ENCODE measurements at regions not wholly inside any gene's neighbourhood (a gene's known extent, or its start where the extent isn't known, plus 50 kb on each side); places are given as distances from the start of the nearest gene placed in this dataset.

GRCh38 chr2:180734382-180734781 lies 246.0 kb upstream of the UBE2E3 start:
- TF ChIP-seq CTCF (IDR thresholded peaks at IDR 0.05) (no peak), POLR2AphosphoS5 (IDR thresholded peaks at IDR 0.05; ENCODE audit: low read depth, low read length) (no peak), SIN3A (IDR thresholded peaks at IDR 0.05; ENCODE audit: borderline replicate concordance, insufficient read depth, low read depth, low read length) (no peak), TCF7L2 (IDR thresholded peaks at IDR 0.05; ENCODE audit: low read depth, low read length) (no peak)
- TF ChIP-seq, protein P1, sequence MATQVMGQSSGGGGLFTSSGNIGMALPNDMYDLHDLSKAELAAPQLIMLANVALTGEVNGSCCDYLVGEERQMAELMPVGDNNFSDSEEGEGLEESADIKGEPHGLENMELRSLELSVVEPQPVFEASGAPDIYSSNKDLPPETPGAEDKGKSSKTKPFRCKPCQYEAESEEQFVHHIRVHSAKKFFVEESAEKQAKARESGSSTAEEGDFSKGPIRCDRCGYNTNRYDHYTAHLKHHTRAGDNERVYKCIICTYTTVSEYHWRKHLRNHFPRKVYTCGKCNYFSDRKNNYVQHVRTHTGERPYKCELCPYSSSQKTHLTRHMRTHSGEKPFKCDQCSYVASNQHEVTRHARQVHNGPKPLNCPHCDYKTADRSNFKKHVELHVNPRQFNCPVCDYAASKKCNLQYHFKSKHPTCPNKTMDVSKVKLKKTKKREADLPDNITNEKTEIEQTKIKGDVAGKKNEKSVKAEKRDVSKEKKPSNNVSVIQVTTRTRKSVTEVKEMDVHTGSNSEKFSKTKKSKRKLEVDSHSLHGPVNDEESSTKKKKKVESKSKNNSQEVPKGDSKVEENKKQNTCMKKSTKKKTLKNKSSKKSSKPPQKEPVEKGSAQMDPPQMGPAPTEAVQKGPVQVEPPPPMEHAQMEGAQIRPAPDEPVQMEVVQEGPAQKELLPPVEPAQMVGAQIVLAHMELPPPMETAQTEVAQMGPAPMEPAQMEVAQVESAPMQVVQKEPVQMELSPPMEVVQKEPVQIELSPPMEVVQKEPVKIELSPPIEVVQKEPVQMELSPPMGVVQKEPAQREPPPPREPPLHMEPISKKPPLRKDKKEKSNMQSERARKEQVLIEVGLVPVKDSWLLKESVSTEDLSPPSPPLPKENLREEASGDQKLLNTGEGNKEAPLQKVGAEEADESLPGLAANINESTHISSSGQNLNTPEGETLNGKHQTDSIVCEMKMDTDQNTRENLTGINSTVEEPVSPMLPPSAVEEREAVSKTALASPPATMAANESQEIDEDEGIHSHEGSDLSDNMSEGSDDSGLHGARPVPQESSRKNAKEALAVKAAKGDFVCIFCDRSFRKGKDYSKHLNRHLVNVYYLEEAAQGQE (IDR thresholded peaks at IDR 0.05; ENCODE audit: insufficient read depth in 1 of 2, low read depth in 2 of 2, low read length in 1 of 2): no peak
